GM18526 (cell line): ENCODE measurements at regions not wholly inside any gene's neighbourhood (a gene's known extent, or its start where the extent isn't known, plus 50 kb on each side); places are given as distances from the start of the nearest gene placed in this dataset.

Experiments
- POLR2A ChIP-seq: IDR thresholded peaks from 3 replicates; pipeline ENCODE4 v1.6.1; 2011; ENCODE audit not compliant: insufficient read length; ENCODE audit errors: extremely low read depth

DNA sequence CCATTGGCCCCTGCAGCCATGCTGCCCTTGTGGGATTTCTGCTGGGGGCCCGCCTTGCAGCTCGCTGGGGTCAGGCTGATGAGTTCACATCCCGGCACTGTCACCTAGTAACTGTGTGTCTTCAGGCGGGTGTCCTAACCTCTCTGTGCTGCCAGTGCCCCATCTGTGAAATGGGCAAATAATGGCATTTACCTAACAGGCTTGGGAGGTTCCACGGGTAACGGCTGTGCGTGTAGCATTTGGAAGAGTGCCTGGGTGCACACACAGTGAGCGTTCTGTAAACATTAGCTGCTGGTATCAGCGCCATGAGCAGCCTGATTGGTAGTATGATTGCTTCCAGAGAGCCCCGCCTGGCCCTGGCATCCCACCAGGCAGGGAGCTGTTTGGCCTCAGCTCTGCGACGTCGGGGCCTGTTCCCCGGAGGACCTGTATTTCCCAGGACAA is 167.3 kb upstream of the GSE1 start:
- TF ChIP-seq POLR2A = no peak

DNA sequence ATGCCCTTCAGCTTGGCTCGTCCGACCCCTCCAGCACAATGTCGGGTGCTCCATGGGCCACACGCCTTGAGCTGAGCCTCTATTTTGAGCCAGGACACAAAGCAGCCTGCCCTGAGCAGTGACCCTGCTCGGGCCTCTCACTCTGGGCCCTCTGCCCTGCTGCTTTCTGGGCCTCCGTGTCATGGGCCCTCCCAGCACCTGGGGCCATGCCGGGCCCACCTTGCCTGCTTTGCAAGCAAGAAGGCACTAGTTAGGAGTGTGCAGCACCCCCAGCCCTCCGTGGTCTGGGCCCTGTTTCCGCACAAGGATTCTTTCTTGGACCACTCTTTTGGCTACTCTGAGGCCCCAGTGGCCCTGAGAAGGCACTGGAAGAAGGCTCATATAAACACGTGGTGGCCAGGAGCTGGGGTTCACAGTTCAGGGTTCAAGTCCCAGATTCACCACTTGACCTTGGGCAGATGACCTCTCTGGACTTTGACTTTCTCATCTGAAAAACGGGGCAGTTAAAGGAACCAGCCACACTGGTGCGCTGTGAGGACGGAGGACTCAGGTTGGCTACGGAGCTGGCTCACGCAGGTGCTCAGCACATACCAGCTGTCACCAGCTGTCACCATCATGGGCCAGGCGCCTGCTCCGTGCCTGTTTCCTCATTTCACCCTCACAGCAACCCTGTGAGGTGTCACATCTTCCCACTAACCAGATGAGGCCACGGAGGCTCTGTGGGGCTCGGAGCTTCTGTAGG is 166.0 kb upstream of the GSE1 start:
- TF ChIP-seq POLR2A = no peak

DNA sequence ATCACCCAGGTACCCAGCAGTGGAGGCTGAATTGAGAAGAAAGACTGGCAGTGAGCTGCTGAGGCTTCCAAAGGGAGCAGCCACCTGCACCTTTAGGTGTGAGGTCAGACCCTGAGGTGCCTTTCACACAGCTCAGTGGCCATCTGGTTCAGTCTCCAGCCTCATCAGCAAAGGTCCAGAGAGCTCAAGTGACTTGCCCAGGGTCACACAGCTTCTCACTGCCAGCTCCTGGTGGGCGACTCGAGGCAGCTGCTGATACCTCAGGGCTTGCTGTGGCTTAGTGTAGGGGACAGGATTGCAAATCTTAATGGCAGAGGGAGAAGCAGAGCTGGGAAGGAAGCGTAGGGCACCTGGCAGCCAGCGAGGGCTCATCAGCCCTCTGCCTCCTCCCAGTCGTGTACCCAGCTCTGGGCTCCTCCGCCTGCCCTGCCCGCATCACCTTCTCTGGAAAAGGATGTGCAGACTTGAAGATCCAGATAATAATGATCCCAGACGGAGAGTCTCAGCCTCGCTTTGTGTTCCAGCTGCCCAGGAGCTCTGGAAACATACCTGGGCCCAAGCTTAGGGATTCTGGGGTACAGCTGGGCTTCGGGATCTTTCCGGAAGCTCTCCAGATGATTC is 165.3 kb upstream of the GSE1 start:
- TF ChIP-seq POLR2A = no peak

DNA sequence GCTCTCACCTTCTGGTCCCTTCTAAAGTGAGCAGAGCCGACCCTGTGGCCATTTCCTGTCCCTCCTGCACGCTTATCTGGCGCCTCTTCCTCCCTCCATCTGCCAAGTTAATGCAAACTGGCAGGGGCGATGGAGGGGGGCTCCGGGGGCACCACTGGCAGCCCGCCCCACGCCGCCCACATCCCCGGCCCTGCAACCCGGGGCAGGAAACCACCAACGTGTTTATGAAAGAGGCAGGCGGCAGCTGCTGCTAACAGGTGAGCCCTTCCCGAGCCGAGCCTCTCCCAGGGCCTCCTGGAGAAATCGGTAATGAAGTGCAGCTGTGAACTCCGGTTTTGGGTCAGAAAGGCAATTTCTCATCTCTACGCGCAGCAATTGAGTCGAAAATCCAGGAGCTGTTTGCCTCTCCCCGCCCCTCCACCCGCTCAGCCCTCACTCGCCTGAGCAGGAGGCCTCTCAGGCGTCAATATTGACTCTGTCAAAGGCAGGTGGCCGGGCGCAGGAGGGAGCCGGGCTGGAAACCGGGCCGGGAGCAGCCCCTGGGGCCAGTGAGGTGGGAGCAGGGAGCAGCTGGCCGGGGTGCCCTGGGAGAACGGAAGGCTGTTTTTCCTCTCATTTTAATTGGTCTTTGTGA is 164.4 kb upstream of the GSE1 start:
- no peak for TF ChIP-seq POLR2A

DNA sequence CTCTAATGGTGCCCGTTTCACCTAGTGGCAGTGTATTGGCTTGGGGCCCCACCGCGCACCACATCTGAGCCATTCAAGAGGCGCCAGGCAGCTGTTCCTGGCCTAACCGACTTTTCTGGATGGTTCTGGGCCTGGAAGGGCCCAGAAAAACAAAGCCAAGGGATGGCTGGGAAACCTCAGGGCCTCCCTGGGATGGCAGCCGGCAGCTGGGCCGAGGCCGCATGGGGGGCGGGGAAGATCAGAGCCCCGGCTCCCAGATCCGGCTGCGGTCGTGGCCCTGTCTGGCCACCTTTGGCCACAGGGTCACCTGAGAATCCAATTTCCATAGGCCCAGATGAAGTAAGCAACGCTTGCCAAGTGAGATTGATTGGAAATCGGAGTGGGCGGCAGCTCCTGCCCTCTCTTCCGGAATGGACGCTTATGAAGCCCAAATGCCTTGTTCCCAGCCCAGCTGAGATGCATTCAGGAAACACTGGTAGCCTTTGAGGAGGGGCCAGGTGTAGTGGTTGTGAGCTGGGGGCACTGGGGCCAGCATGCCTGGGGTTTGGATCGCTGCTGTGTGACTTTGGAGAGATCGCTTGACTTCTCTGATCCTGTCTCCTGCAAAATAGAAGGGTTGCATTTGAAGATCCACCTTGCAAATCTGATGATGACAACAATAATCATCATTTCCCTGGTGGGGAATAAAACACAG is 163.8 kb upstream of the GSE1 start:
- TF ChIP-seq POLR2A = no peak

DNA sequence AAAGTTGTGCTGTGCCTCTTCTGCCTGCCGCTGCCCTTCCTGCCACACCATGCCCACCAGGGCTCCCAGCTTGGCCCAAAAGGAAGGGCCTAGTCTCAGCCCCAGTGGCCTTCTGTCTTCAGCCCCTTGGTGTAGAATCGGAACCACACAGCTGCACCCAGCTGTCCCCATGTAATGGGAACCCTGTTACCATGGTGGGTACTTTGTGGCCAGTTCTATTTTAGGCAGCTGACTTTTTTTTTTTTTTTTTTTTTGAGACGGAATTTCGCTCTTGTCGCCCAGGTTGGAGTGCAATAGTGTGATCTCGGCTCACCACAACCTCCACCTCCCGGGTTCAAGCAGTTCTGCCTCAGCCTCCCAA is 163.3 kb upstream of the GSE1 start:
- no peak for TF ChIP-seq POLR2A

DNA sequence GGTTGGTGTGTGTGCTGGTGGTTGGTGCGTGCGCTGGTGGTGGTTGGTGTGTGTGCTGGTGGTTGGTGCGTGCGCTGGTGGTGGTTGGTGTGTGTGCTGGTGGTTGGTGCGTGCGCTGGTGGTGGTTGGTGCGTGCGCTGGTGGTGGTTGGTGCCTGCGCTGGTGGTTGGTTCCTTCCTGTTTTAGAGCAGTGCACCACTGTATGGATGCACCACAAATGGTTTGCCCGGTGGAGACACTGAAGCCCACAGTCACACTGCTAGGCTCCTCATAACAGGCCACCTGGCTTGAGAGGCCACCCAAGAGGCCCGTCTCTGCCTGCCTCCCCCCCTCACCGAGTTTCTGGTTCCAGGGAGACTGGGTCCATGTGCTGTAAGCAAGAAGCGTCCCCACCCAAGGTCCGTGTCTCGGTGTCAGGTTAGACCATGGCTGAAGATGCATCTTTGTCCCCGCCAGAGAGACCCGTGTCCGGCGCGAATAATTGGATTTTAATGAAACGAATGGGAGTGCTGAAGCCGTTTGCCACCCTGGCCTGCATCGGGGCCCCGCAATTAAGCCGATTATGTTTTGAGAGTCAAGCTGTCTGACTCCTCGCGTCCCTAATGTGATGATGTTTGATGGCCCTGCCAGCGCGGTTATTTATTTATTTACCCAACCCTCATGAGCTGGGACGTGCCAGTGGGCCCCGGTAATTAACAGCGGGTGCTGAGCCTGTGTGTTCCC is 161.3 kb upstream of the GSE1 start:
- no peak for TF ChIP-seq POLR2A

DNA sequence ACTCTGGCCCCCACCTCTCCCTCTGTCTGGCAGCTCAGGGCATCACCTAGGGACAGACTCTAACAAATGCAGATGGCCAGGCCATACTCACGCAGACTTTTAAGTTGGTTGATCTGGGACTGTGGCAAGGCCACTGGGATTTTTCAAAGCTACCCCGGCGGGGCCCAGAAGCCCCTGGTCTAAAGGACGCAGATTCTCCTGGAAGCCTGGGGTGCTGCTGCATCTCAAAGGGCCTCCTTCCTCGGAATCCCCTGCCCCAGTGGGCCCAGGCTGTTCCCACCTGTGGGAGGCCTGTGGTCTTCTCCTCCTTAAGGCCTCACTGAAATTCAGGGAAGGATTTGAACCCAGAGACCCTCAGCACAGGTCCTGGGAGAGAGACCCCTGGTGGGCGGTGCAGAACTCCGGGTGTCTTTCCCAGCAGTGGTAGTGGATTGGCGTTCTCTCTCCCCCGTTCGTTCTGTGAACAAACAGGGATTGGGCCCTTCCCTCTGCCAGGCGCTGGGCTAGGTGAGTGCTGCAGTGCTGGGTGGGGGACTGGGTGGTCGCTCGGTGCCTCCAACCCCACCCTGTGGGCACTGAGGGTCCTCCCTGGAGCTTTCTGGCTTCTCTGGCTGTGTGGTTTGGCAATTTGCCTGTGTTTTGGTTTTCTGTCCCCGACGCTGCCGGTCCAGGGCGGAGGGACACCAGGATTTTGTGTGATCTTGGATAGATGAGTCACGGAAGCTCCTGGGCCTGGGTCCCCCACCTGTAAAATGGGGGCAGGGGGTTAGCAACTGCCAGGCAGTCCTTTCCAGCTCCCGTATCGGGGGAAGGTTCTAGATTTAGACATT is 160.5 kb upstream of the GSE1 start:
- no peak for TF ChIP-seq POLR2A

DNA sequence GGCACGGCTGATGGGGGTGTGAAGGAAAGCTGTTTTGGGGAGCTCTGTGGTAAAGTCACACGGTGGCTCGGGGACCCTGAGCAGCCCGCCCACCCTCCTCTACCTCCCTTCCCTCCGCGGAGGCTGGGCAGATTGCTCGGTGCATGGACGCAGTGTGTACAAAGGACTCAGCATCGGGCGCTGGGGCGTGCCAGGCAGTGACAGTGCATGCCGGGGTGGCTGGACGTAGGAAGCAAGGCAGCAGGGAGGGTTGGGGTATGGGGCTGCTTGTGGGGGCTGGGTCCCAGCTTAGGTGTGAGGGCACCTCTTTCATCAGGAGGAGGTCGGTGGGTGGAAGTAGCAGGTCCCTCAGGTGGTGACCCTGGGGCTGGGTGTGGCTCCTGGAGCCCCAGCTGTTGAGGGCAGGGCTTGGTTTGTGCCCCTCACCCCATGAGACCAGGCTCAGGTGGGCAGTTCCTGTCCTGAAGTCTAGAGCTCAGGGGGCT is 159.9 kb upstream of the GSE1 start:
- no peak for TF ChIP-seq POLR2A

DNA sequence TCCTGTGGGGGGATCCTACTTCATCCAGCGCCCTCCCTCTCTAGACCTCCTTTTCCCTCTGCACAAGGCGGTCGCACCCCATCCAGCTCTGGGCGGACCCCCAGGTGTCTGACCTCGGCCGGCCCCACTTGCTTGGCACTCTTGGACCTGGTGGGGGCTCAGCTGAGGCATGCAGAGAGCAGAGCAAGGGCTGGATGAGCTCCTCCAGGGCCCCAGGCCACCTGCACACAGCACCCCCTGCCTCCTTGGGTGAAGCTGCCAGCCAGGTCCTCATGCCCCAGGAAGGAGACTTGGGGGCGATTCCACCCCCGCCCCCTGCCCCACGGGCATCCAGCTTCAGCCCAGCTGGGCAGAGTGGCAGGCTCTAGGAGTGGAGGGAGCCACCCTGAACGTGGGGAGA is 159.4 kb upstream of the GSE1 start:
- TF ChIP-seq POLR2A = no peak

DNA sequence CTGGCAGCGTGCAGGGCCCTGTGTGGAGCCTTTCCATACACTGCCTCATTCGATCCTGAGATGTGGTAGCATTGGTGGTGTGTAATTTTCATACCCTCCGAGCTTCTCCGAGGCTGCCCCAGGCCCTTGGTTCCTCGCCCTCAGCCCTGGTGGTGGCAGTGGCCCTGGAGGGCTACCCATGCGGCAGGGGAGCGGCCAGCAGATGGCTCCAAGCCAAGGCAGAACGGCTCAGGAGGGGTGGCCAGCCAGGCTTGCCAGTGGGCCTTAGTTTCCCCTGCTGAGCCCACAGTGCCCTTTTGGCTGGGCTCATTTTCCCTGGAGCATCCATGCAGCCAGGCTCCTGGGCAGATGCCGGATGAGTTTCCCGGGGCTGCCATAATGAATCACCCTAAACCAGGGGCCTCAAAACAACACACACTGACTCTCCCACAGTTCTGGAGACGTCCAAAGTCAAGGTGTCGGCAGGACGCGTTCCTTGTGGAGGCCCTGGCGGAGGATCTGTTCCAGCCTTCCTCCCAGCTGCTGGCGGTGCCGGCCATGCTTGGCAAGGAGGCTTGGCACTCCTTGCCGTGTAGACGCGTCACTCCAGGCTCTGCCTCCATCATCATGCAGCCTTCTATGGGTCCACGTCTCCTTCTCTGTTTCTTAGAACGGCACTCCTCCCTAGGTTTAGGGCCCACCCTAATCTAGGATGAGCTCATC is 158.8 kb upstream of the GSE1 start:
- TF ChIP-seq POLR2A = no peak

DNA sequence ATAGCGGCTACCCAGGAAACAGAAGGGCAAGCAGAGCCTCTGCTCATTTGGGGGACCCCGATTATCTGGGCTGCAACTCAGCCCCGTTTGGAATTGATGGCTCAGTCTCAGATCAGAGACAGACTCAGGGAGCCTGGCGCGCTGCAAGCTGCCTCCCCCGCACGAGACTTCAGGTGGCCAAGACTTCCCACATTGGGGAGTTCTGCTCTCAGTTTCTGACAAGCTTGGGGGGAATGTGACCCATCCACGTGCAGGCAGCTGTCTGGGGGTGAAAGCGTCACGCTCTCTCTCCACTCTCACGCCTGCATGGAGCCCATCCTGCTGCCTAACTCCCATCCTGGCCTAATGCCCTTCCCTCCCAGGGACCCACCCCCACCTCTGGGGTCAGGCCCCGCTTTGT is 157.6 kb upstream of the GSE1 start:
- no peak for TF ChIP-seq POLR2A

DNA sequence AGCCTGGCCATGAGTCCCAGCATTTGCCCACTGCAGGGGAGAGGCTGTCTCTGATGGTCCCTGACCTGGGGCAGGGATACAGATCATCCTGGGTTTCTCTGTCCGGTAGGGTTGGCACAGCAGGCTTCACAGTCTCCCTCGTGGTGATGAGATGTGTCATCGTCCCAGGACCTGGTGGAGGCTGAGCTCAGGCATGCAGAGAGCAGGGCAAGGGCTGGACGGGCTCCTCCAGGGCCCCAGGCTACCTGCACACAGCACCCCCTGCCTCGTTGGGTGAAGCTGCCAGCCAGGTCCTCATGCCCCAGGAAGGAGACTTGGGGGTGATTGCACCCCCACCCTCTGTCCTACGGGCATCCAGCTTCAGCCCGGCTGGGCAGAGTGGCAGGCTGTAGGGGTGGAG is 155.8 kb upstream of the GSE1 start:
- no peak for TF ChIP-seq POLR2A

DNA sequence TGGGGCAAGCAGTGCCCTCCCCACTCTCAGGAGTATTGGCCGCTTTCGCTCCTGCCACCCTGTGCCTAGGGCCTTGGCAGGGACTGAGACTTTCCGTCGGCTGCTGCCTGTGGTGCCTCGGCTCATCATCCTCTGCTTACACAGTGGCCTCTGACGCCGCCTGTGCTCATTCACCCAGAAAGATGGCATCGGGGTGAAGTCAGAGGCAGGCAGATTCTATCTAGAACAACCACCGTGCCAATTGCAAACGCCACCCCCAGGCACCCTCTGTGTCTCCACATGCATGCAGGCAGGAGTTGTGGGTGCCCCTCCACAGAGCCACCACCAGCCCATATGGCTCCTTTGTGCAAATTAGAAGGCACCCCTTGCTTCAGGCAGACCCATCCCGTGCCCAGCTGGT is 154.2 kb upstream of the GSE1 start:
- TF ChIP-seq POLR2A = no peak
